ENCODE measurements at regions not wholly inside any gene's neighbourhood (a gene's known extent, or its start where the extent isn't known, plus 50 kb on each side); places are given as distances from the start of the nearest gene placed in this dataset.

- peaks cover 21% of the 10 kb centered on the region for H3K27me3 ChIP-seq (ENCODE audit: low read depth, low read length)
- no peaks in the 10 kb centered on the region; the same call in 1 of the 2 replicates for H3K9me3 ChIP-seq (ENCODE audit: insufficient read depth, low read length)
- H3K27ac ChIP-seq (ENCODE audit: low read length), result no peak overlapping the region
- no peak overlapping the region for H3K9ac ChIP-seq (ENCODE audit: low read length)
- H3K4me3 ChIP-seq (ENCODE audit: low read length), result no peak overlapping the region
- H4K20me1 ChIP-seq (ENCODE audit: insufficient read depth, low read length), result no peaks in the 10 kb centered on the region
- no peaks in the 10 kb centered on the region for H3K4me1 ChIP-seq (ENCODE audit: low read length)
- H3K36me3 ChIP-seq (replicated peaks; ENCODE audit: low read depth, low read length), result no peaks in the 10 kb centered on the region
- no peak overlapping the region for H3K4me2 ChIP-seq (ENCODE audit: low read length)
- no peak overlapping the region for H2AFZ ChIP-seq (ENCODE audit: low read depth, low read length)
- no peaks in the 10 kb centered on the region for H3K79me2 ChIP-seq (ENCODE audit: low read length)
- TF ChIP-seq CTCF (IDR thresholded peaks at IDR 0.05; ENCODE audit: low read depth, low read length) (no peak), EZH2phosphoT487 (IDR thresholded peaks at IDR 0.05; ENCODE audit: low read depth) (no peak)
These were observed 56.6 kb upstream of the ADPGK start for GRCh38 chr15:72840114-72840513.

GRCh38 chr15:72838311-72838731, 54.8 kb upstream of the ADPGK start:
- Histone ChIP-seq H3K36me3 (replicated peaks; ENCODE audit: low read depth, low read length) (no peaks in the 10 kb centered on the region), H3K4me1 (ENCODE audit: low read length) (no peaks in the 10 kb centered on the region), H3K27ac (ENCODE audit: low read length) (no peak overlapping the region), H3K4me2 (ENCODE audit: low read length) (no peak overlapping the region), H3K79me2 (ENCODE audit: low read length) (no peaks in the 10 kb centered on the region), H3K27me3 (ENCODE audit: low read depth, low read length) (peaks cover 25% of the 10 kb centered on the region), H3K9me3 (ENCODE audit: insufficient read depth, low read length) (no peaks in the 10 kb centered on the region), H4K20me1 (ENCODE audit: insufficient read depth, low read length) (no peaks in the 10 kb centered on the region), H2AFZ (ENCODE audit: low read depth, low read length) (no peak overlapping the region), H3K4me3 (ENCODE audit: low read length) (no peak overlapping the region), H3K9ac (ENCODE audit: low read length) (no peak overlapping the region)
- TF ChIP-seq CTCF (IDR thresholded peaks at IDR 0.05; ENCODE audit: low read depth, low read length), result no peak
- TF ChIP-seq EZH2phosphoT487 (IDR thresholded peaks at IDR 0.05; ENCODE audit: low read depth), result no peak

- Histone ChIP-seq H3K36me3 (replicated peaks; ENCODE audit: low read depth, low read length) (no peaks in the 10 kb centered on the region), H4K20me1 (ENCODE audit: insufficient read depth, low read length) (no peaks in the 10 kb centered on the region), H2AFZ (ENCODE audit: low read depth, low read length) (no peak overlapping the region), H3K9ac (ENCODE audit: low read length) (no peak overlapping the region), H3K27me3 (ENCODE audit: low read depth, low read length) (peaks cover 27% of the 10 kb centered on the region), H3K27ac (ENCODE audit: low read length) (no peak overlapping the region), H3K9me3 (ENCODE audit: insufficient read depth, low read length) (no peaks in the 10 kb centered on the region), H3K4me3 (ENCODE audit: low read length) (no peak overlapping the region), H3K79me2 (ENCODE audit: low read length) (no peaks in the 10 kb centered on the region), H3K4me2 (ENCODE audit: low read length) (no peak overlapping the region), H3K4me1 (ENCODE audit: low read length) (no peaks in the 10 kb centered on the region)
- TF ChIP-seq EZH2phosphoT487 (IDR thresholded peaks at IDR 0.05; ENCODE audit: low read depth), result no peak
- no peak for TF ChIP-seq CTCF (IDR thresholded peaks at IDR 0.05; ENCODE audit: low read depth, low read length)
These were observed 53.2 kb upstream of the ADPGK start for GRCh38 chr15:72836676-72837330.

GRCh38 chr15:72835294-72835890, 51.8 kb upstream of the ADPGK start:
- no peak overlapping the region for H3K9ac ChIP-seq (ENCODE audit: low read length)
- no peak overlapping the region for H3K4me3 ChIP-seq (ENCODE audit: low read length)
- no peak overlapping the region for H2AFZ ChIP-seq (ENCODE audit: low read depth, low read length)
- H3K4me2 ChIP-seq (ENCODE audit: low read length), result no peak overlapping the region
- no peak overlapping the region for H3K27ac ChIP-seq (ENCODE audit: low read length)
- peaks cover 22% of the 10 kb centered on the region for H3K27me3 ChIP-seq (ENCODE audit: low read depth, low read length)
- TF ChIP-seq CTCF (IDR thresholded peaks at IDR 0.05; ENCODE audit: low read depth, low read length) (peak; percentile 46), EZH2phosphoT487 (IDR thresholded peaks at IDR 0.05; ENCODE audit: low read depth) (no peak)
- H4K20me1 ChIP-seq (ENCODE audit: insufficient read depth, low read length), result no peaks in the 10 kb centered on the region
- no peaks in the 10 kb centered on the region for H3K4me1 ChIP-seq (ENCODE audit: low read length)
- H3K9me3 ChIP-seq (ENCODE audit: insufficient read depth, low read length), result no peaks in the 10 kb centered on the region
- H3K79me2 ChIP-seq (ENCODE audit: low read length), result no peaks in the 10 kb centered on the region
- no peaks in the 10 kb centered on the region for H3K36me3 ChIP-seq (replicated peaks; ENCODE audit: low read depth, low read length)
